ENCODE measurements at regions not wholly inside any gene's neighbourhood (a gene's known extent, or its start where the extent isn't known, plus 50 kb on each side); places are given as distances from the start of the nearest gene placed in this dataset.

- Histone ChIP-seq H3K9me3 (no peaks in the 10 kb centered on the region), H3K36me3 (no peaks in the 10 kb centered on the region), H3K4me3 (no peak overlapping the region), H3K27ac (no peak overlapping the region), H3K27me3 (peaks cover 0 to 33% of the 10 kb centered on the region in 2 donors), H3K4me1 (peaks cover 0 to 3% (median 0%) of the 10 kb centered on the region in 4 donors)
- TF ChIP-seq, protein P1, sequence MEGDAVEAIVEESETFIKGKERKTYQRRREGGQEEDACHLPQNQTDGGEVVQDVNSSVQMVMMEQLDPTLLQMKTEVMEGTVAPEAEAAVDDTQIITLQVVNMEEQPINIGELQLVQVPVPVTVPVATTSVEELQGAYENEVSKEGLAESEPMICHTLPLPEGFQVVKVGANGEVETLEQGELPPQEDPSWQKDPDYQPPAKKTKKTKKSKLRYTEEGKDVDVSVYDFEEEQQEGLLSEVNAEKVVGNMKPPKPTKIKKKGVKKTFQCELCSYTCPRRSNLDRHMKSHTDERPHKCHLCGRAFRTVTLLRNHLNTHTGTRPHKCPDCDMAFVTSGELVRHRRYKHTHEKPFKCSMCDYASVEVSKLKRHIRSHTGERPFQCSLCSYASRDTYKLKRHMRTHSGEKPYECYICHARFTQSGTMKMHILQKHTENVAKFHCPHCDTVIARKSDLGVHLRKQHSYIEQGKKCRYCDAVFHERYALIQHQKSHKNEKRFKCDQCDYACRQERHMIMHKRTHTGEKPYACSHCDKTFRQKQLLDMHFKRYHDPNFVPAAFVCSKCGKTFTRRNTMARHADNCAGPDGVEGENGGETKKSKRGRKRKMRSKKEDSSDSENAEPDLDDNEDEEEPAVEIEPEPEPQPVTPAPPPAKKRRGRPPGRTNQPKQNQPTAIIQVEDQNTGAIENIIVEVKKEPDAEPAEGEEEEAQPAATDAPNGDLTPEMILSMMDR (IDR thresholded peaks at IDR 0.05): no peak
- DNase-seq: peak; percentile 46 to 67
- intact Hi-C loops (cut with DNase I; ENCODE audit: low total_unique reads): no loop called here
These were observed 185.7 kb upstream of the AUTS2 start for GRCh38 chr7:69412331-69413146.

DNA sequence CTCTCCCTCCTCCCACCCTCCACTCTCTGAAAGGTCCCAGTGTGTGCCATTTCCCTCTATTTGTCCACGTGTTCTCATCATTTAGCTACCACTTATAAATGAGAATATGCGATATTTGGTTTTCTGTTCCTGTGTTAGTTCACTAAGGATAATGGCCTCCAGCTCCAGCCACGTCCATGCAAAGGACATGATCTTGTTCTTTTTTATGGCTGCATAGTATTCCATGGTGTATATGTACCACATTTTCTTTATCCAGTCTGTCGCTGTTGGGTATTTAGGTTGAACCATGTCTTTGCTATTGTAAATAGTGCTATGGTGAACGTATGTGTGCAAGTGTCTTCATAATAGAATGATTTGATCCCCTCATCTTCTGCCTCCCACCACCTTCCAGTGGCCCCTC, 183.7 kb upstream of the AUTS2 start:
- TF ChIP-seq, protein P1 (IDR thresholded peaks at IDR 0.05): no peak
- Histone ChIP-seq H3K27ac (no peak overlapping the region), H3K4me1 (peaks cover 0 to 10% (median 5%) of the 10 kb centered on the region in 4 donors), H3K4me3 (no peak overlapping the region), H3K9me3 (no peaks in the 10 kb centered on the region), H3K36me3 (no peaks in the 10 kb centered on the region), H3K27me3 (peaks cover 0 to 50% of the 10 kb centered on the region in 2 donors)
- no peak for DNase-seq
- intact Hi-C loops (cut with DNase I; ENCODE audit: low total_unique reads): no loop called here

DNA sequence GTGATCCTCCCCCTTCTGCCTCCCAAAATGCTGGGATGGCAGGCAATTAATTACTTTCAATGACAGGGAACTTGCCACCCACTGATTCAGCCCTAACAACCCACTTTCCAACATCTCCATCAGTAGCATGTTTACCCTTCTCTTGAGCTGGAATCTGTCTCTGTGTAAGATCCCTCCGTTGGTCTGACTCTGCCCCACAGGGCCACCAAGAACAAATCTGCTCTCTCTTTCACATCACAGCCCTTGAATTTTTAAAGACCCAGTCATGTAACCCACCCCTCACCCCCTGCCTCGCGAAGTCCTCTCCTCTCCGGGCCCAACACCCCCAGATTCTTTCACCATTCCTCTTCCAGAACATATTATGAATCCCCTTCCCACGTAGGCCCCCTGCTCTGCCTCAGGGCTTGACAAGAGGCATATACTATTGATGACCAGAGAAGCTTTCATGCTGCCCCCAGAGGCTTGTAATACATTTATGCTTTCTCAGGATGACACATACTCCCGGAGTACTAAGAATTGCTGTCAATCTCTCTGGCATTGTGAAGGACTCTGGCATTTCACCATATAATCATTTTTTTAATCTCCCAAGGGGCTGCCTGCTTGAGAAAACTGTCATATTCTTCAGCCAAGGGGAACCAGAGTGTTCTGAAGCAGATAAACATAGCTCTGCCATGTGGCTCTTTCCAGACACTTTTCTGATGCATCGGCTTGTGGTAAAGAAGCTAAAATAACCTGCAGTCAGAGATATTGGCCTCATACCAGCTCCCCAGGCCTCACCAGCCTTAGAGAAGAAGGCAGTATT, 179.2 kb upstream of the AUTS2 start:
- Histone ChIP-seq H3K36me3 (no peaks in the 10 kb centered on the region), H3K27me3 (peaks cover 0 to 40% of the 10 kb centered on the region in 2 donors), H3K4me3 (no peak overlapping the region), H3K4me1 (peaks cover 0 to 33% (median 21%) of the 10 kb centered on the region in 4 donors), H3K27ac (no peak overlapping the region), H3K9me3 (no peaks in the 10 kb centered on the region)
- no peak for DNase-seq
- TF ChIP-seq, protein P1 (IDR thresholded peaks at IDR 0.05): no peak
- intact Hi-C loops (cut with DNase I; ENCODE audit: low total_unique reads): no loop called here

DNA sequence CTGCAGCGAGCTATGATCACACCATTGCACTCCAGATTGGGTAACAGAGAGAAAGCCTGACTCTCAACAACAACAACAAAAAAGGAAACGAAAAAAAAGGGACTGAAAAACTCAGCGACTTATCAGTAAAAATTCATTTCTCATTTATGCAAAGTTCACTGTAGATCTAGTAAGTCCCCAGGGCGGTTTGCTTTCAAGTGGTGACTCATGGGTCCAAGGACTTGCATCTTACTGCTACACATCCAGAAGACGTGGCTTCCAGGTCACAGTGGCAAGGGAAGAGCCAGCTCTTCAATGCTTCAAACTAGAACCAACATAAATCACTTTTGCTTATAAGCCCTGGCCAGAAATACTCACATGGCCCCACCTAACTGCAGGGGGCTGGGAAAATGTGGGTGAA, 178.3 kb upstream of the AUTS2 start:
- Histone ChIP-seq H3K4me1 (peaks cover 0 to 33% (median 21%) of the 10 kb centered on the region in 4 donors), H3K9me3 (no peaks in the 10 kb centered on the region), H3K36me3 (no peaks in the 10 kb centered on the region), H3K27me3 (peaks cover 0 to 32% of the 10 kb centered on the region in 2 donors), H3K27ac (no peak overlapping the region), H3K4me3 (no peak overlapping the region)
- intact Hi-C loops (cut with DNase I; ENCODE audit: low total_unique reads): no loop called here
- TF ChIP-seq, protein P1 (IDR thresholded peaks at IDR 0.05): no peak
- DNase-seq: no peak

DNA sequence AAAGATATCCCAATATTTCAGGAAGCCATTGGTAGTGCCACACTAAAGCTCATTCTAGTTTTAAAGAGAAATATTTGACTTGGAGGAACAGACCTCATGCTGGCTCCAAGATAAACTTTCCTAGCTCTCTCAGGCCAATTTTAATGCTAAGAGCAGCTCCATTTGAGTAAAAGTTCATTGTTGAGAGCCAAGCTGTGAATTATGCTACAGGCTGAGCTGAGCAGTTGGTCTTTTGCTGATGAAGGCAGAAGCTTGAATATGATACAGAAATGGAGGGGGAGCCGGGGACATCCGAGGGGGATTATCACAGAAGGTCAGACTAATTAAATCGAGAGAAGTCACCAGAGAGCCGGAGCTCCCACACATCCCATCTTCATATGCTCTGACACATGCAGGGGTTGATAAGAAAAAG, 175.7 kb upstream of the AUTS2 start:
- intact Hi-C loops (cut with DNase I; ENCODE audit: low total_unique reads): no loop called here
- H3K4me3 ChIP-seq: no peak overlapping the region
- TF ChIP-seq, protein P1 (IDR thresholded peaks at IDR 0.05): no peak
- no peak overlapping the region for H3K27ac ChIP-seq
- no peaks in the 10 kb centered on the region for H3K9me3 ChIP-seq
- peaks cover 0 to 30% of the 10 kb centered on the region in 2 donors for H3K27me3 ChIP-seq
- H3K36me3 ChIP-seq: no peaks in the 10 kb centered on the region
- peaks cover 0 to 33% (median 21%) of the 10 kb centered on the region in 4 donors for H3K4me1 ChIP-seq
- DNase-seq: no peak
